CD4-positive, alpha-beta T cell treated with Interleukin-12 subunit alpha and Interleukin-12 subunit beta, for 1 hour (primary cell): ENCODE measurements at regions not wholly inside any gene's neighbourhood (a gene's known extent, or its start where the extent isn't known, plus 50 kb on each side); places are given as distances from the start of the nearest gene placed in this dataset.

Experiments used
- DNase-seq: peaks from one replicate; pipeline ENCODE4 v3.0.0-alpha.2; 2020

- DNase-seq, result no peak
Measured at GRCh38 chr2:41736105-41736567, 311.7 kb upstream of the PKDCC start.

- no peak for DNase-seq
Measured at GRCh38 chr2:41736586-41736985, 311.2 kb upstream of the PKDCC start.

- no peak for DNase-seq
Measured at GRCh38 chr2:41737888-41738287, 309.9 kb upstream of the PKDCC start.

GRCh38 chr2:41741951-41742595, 305.7 kb upstream of the PKDCC start:
- DNase-seq, result no peak

GRCh38 chr2:41743324-41743723, 304.5 kb upstream of the PKDCC start:
- no peak for DNase-seq

GRCh38 chr2:41750829-41751228, 297.0 kb upstream of the PKDCC start:
- DNase-seq, result no peak

- no peak for DNase-seq
Measured at GRCh38 chr2:41759880-41760279, 287.9 kb upstream of the PKDCC start.

- no peak for DNase-seq
Measured at GRCh38 chr2:41763141-41763540, 284.7 kb upstream of the PKDCC start.

- DNase-seq, result no peak
Measured at GRCh38 chr2:41764131-41764530, 283.7 kb upstream of the PKDCC start.

GRCh38 chr2:41764919-41765318, 282.9 kb upstream of the PKDCC start:
- no peak for DNase-seq

GRCh38 chr2:41768310-41768709, 279.5 kb upstream of the PKDCC start:
- DNase-seq, result no peak

- no peak for DNase-seq
Measured at GRCh38 chr2:41771710-41772109, 276.1 kb upstream of the PKDCC start.

- DNase-seq, result no peak
Measured at GRCh38 chr2:41772697-41773096, 275.1 kb upstream of the PKDCC start.

GRCh38 chr2:41774011-41774605, 273.7 kb upstream of the PKDCC start:
- no peak for DNase-seq

GRCh38 chr2:41775366-41776025, 272.3 kb upstream of the PKDCC start:
- DNase-seq, result no peak

GRCh38 chr2:41779888-41780287, 267.9 kb upstream of the PKDCC start:
- no peak for DNase-seq

- DNase-seq, result peak; percentile 46
Measured at GRCh38 chr2:41782306-41783158, 265.3 kb upstream of the PKDCC start.

- DNase-seq, result no peak
Measured at GRCh38 chr2:41784496-41784895, 263.3 kb upstream of the PKDCC start.

- DNase-seq, result no peak
Measured at GRCh38 chr2:41785251-41786022, 262.4 kb upstream of the PKDCC start.

- no peak for DNase-seq
Measured at GRCh38 chr2:41791523-41791922, 256.3 kb upstream of the PKDCC start.

- DNase-seq, result no peak
Measured at GRCh38 chr2:41803361-41803760, 244.5 kb upstream of the PKDCC start.

GRCh38 chr2:41806286-41806685, 241.5 kb upstream of the PKDCC start:
- no peak for DNase-seq

- DNase-seq, result no peak
Measured at GRCh38 chr2:41821167-41821566, 226.7 kb upstream of the PKDCC start.
